Stimulated activated CD8-positive, alpha-beta memory T cell treated with anti-CD3 and anti-CD28 coated beads, Interleukin-4, amount 100 ng/mL, for 4 hours (primary cell): ENCODE measurements at regions not wholly inside any gene's neighbourhood (a gene's known extent, or its start where the extent isn't known, plus 50 kb on each side); places are given as distances from the start of the nearest gene placed in this dataset.
"Not testable (repeated sequence)": the region's sequence is repeated elsewhere in the genome, so short reads cannot be mapped to it uniquely, and the experiment has no call there.

ENCODE experiments used
- DNase-seq, 2 donors: peaks; one replicate each; pipeline ENCODE4 v3.0.0-alpha.2; 2020; ENCODE audit warnings: low read depth in 2 of 2, low spot score in 1 of 2

GRCh38 chr6:43939281-43940070 lies 169.5 kb downstream of the VEGFA start:
- DNase-seq = no peak

- no peak for DNase-seq
Measured at GRCh38 chr6:43938178-43939105, 168.4 kb downstream of the VEGFA start.

- DNase-seq = no peak
Measured at GRCh38 chr6:43937236-43938177, 167.5 kb downstream of the VEGFA start.

- no peak for DNase-seq
Measured at GRCh38 chr6:43936476-43936875, 166.5 kb downstream of the VEGFA start.

DNA sequence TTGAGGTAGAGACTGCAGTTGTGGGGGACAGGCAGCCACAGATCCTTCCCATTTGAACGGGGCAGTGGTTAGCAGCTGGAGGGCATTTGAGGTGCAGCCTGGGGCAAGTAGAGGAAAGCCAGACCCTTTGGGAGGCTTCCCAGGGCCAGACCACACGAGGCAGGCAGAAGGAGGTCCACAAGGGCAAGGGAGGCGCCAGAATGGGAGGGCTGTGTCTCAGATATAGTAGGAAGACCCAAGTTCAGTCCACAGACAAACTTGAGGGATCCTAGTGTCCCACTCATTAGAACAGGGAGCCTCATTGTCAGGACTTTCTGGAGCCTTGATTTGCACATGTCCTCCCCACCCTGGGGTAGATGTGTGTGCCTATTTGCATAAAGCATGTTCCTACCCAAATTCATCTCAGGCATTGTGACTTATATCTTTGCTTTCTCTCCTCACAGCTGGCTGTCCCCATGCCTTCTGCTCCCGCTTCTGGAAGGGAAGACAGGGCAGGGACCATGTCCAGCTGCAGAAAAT lies 166.0 kb downstream of the VEGFA start:
- DNase-seq = no peak

- DNase-seq = no peak
Measured at GRCh38 chr6:43934803-43935602, 165.0 kb downstream of the VEGFA start.

DNA sequence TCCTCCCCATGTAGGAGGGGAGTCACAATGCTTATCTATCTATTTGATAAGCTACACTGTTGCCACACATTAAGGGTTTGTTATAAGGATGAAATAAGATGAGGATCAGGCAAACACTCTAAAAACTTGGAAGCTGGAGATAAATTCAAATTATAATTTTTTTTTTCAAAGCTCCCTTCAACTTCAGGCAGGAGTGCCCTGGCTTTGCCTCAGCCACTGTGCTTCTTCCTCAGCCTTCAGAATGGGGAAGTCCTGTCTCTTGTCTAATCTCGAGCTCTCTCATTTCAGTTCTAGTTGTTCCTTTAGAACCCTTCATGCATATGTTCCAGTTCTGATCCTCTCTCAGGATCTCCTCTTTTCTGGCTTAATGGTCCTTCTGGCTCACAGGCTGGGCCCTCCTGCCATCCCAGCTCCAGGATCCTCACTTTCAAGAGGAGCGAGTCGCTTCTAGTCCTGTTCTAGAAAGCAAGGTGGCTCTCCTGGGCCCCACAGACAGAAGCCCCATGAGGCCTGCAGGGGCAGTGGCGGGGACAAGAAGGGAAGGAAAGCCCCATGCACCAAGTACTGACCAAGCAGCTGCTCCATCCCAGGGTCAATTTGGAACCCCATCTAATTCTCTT lies 164.3 kb downstream of the VEGFA start:
- no peak for DNase-seq

DNA sequence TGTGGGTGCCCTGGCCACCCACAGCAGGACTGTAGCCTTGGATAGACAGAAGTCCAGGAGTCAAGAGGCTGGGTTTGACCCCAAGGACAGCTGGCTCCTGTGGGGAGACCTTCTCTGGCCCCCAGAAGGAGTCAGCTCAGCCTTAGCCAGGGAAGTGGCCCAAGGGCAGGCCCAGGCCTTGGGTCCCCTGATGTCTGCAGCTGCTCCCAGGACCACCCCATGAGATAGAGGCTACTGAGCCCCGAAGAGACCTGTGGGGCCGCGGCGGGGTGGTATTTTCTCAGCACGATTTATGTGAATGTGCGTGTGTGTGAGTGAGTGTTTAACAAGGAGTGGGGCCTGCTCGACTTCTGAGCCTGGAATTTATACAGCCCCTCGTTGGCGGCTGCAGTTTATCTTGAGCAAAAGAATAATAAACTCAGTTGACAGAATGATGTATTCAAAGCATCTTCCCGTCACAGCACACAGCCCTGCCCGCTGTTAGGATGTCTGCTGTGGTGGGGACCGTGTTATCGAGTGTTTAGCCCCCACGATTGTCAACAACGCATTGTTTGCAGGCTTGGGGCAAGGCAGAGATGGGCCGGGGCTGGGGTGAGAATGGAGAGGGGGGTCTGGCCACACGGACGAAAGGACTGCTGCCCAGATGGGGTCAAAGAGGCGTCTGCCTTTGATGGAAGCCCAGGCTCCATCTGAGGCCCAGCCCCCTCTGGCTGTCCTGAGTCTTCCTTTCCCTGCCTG lies 163.3 kb downstream of the VEGFA start:
- no peak for DNase-seq

DNA sequence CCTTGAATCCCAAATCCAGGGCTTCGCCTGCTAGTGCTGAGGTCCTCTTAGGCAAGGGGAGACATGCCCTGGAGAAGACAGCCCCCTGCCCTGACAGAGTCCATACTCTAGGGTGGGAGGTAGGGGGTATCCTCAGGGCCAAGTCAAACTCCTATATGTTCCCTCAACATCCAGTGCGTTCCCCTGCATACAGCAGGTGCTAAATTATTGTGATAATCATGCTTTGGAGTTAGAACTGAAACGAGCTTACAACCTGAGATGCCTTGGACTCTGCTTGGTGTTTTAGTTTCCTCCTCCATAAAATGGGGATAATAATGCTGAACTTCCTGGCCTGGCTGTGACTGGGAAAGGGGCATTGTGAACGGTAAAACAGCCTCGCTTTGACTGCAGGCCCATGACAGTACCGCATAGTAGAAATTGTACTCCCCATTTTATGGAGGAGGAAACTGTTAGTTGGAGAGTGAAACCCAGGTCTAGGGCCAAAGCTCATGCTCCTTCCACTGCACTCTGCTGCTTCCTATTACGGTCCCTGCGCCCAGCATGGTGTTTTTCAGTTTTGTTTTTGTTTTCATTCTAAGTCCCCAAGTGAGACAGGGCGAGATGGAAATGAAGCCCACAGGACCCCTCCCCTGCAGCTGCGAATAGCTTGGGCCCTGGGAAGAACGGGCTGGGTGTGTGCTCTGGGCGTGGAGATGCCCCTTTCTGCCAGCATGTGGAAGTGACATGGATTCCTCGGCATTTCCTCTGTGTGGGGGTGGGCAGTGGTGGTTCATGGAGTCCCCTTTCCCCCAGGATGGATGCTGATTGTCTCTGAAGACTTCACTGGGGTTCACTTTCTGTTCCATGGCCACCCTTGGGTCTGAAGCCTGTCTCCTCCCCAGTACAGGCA lies 162.5 kb downstream of the VEGFA start:
- no peak for DNase-seq

GRCh38 chr6:43931201-43931600 lies 161.2 kb downstream of the VEGFA start:
- DNase-seq = no peak

DNA sequence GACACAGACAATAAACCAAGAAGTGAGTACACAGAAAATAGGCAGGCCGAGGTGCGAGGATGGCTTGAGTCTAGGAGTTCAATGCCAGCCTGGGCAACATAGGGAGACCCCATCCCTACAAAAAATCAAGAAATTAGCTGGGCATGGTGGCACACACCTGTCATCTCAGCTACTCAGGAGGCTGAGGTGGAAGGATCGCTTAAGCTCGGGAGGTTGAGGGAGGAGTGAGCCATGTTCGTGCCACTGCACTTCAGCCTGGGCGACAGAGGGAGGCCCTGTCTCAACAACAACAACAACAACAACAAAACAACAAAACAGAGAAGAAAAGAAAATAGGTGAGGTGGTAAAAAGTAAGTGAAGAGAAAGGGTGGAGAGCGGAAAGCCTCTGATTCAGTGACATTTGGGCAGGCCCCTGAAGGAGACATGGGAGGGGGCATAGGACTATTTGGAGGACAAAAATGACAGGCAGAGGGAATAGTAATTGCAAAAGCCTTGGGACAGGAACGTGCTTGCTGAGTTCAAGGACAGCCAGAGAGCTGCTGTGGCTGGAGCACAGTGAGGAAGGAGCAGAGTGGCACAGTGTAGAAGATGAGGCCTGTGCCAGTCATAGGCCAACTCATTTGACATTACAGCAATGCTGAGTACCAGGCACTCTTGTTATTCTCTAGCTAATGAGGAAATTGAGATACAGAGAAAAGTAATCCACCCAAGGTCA lies 160.6 kb downstream of the VEGFA start:
- no peak for DNase-seq

DNA sequence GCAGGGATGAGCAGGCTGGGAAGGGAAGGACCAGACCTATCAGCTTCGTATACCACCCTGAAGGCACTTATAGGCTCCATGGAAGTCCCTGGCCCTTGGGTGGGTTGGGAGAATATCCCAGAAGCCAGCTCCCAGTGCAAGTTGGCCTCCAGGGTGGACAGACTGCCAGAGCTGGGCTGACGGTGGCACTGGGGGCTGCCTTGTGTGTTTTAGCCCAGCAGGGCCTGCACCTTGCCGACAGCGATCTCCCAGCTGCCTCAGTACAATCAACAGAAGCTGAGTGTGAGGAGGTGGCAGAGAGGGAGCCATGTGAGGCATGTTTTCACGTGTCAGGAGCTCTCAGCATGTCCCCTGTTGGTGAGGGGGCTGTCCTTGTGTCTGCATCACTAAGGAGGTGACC lies 159.5 kb downstream of the VEGFA start:
- no peak for DNase-seq

- no peak for DNase-seq
Measured at GRCh38 chr6:43927532-43928210, 157.7 kb downstream of the VEGFA start.

- DNase-seq = no peak
Measured at GRCh38 chr6:43926634-43927531, 156.9 kb downstream of the VEGFA start.

- not testable (repeated sequence) for DNase-seq
Measured at GRCh38 chr6:43925636-43926139, 155.7 kb downstream of the VEGFA start.
